ENCODE measurements at regions not wholly inside any gene's neighbourhood (a gene's known extent, or its start where the extent isn't known, plus 50 kb on each side); places are given as distances from the start of the nearest gene placed in this dataset.

DNA sequence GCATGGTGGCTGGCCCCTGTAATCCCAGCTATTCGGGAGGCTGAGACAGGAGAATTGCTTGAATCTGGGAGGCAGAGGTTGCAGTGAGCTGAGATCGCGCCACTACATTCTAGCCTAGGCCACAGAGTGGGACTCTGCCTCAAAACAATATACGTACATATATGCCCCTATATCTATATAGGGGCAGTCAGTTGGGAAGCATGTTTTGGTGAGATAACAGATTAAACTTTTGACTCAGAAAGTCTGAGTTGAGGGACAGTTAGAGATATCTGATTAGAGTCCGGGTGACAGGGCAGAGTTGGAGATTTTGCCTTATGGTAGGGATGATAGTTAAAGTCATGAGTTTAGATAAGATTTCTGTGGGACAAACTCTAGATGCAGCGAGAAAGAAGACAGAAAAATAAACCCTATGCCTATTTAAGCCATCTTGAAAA, 71.8 kb upstream of the ALDH1A1 start:
- no peak for TF ChIP-seq EZH2 (IDR thresholded peaks at IDR 0.05; ENCODE audit: borderline replicate concordance, low read depth, low read length, poor library complexity, severe bottlenecking)
- TF ChIP-seq, protein P1, sequence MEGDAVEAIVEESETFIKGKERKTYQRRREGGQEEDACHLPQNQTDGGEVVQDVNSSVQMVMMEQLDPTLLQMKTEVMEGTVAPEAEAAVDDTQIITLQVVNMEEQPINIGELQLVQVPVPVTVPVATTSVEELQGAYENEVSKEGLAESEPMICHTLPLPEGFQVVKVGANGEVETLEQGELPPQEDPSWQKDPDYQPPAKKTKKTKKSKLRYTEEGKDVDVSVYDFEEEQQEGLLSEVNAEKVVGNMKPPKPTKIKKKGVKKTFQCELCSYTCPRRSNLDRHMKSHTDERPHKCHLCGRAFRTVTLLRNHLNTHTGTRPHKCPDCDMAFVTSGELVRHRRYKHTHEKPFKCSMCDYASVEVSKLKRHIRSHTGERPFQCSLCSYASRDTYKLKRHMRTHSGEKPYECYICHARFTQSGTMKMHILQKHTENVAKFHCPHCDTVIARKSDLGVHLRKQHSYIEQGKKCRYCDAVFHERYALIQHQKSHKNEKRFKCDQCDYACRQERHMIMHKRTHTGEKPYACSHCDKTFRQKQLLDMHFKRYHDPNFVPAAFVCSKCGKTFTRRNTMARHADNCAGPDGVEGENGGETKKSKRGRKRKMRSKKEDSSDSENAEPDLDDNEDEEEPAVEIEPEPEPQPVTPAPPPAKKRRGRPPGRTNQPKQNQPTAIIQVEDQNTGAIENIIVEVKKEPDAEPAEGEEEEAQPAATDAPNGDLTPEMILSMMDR (conservative IDR thresholded peaks at IDR 0.05; ENCODE audit: low read depth, low read length), result no peak
